ENCODE measurements at regions not wholly inside any gene's neighbourhood (a gene's known extent, or its start where the extent isn't known, plus 50 kb on each side); places are given as distances from the start of the nearest gene placed in this dataset.
"Not testable (repeated sequence)": the region's sequence is repeated elsewhere in the genome, so short reads cannot be mapped to it uniquely, and the experiment has no call there.

DNA sequence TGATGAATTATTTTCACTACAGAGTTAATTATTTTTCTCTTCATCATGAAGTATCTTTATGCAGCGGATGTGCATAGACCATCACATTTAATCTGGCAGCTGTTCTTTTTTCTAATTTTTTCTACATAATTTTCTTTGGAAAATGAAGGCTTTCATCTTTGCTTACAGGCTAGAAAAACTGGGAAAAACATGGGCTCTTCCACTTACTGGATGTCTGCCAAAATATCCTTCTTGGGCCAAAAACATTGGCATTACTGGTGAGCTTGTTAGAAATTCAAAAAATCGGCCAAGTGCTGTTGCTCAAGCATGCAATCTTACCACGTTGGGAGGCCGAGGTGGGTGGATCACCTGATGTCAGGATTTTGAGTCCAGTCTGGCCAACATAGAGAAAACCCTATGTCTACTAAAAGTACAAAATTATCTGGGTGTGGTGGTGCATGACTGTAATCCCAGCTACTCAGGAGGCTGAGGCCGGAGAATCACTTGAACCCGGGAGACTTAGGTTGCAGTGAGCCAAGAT, 176.8 kb downstream of the ZNF737 start:
- no peak for DNase-seq (ENCODE audit: low spot score)

DNA sequence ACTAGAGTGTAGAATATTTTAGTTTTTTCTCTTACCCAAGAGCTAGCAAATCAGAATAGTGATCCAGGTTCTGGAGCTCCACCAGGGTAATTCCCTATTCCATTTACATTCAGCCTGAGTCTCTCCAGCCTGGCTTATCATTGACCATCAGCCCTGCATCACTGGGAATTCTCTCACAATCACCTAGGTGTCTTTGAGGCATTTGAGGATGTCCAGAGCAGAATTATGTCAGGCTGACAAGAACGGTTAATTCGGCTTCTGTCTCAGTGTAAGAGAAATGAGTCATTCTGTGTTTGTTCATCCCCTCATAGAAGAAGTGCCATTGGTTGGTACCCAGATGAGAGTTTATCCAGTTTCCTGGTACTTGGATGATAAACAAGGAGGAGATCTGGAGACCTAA, 180.5 kb downstream of the ZNF737 start:
- no peak for DNase-seq (ENCODE audit: low spot score)

DNA sequence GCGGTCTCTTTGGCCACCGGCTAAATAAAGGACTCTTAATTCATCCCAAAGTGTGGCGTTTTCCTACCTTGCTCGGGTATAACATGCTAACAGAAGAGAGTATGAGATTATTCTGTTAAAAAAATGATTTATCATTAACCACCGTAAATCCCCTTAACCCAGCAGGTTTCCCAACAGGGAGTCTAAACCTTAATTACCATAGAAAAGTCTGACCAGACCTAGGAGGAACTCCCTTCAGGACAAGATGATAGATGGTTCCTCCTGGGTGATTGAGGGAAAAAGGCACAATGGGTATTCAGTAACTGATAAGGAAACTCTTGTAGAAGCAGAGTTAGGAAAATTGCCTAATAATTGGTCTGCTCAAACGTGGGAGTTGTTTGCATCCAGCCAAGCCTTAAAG, 193.7 kb downstream of the ZNF737 start:
- DNase-seq (ENCODE audit: low spot score): no peak

DNA sequence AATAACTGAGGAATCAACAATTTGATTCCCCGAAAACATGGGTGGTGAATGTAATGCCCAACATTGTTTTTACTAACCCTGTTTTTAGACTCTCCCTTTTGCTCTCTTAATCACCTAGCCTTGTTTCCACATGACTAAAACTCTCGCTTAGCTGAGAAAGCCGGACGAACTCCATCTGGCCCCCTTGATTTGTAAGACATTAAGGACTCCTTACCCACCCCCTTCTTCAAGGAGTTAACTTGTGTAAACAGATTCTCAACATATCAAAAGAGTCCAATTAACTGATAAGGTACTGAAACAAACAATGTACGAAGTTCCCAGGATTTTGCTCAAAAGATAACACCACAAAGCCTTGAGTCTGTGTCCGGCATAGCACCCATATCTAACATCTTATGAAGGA, 194.3 kb downstream of the ZNF737 start:
- not testable (repeated sequence) for DNase-seq (ENCODE audit: low spot score)

DNA sequence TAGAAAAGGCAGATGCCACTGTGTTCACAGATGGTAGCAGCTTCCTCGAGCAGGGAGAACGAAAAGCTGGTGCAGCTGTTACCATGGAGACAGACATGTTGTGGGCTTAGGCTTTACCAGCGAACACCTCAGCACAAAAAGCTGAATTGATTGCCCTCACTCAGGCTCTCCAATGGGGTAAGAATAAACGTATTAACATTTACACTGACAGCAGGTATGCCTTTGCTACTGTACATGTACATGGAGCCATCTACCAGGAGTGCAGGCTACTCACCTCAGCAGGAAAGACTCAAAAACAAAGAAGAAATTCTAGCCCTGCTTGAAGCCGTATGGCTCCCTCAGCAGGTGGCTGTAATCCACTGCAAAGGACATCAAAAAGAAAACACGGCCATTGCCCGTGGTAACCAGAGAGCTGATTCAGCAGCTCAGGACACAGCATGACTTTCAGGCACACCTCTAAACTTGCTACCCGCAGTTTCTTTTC, 197.7 kb downstream of the ZNF737 start:
- DNase-seq (ENCODE audit: low spot score): no peak

DNA sequence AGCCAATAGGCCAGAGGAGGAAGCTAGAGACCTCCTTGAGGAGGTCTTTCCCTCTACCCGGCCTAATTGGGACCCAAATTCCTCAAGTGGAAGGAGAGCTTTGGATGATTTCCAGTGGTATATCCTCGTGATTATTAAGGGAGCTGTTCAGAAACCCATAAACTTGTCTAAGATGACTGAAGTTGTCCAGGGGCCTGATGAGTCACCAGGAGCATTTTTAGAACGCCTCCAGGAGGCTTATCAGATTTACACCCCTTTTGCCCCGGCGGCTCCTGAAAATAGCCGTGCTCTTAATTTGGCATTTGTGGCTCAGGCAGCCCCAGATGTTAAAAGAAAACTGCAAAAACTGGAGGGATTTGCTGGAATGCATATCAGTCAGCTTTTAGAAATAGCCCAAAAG, 198.1 kb downstream of the ZNF486 start:
- DNase-seq (ENCODE audit: low spot score): no peak

DNA sequence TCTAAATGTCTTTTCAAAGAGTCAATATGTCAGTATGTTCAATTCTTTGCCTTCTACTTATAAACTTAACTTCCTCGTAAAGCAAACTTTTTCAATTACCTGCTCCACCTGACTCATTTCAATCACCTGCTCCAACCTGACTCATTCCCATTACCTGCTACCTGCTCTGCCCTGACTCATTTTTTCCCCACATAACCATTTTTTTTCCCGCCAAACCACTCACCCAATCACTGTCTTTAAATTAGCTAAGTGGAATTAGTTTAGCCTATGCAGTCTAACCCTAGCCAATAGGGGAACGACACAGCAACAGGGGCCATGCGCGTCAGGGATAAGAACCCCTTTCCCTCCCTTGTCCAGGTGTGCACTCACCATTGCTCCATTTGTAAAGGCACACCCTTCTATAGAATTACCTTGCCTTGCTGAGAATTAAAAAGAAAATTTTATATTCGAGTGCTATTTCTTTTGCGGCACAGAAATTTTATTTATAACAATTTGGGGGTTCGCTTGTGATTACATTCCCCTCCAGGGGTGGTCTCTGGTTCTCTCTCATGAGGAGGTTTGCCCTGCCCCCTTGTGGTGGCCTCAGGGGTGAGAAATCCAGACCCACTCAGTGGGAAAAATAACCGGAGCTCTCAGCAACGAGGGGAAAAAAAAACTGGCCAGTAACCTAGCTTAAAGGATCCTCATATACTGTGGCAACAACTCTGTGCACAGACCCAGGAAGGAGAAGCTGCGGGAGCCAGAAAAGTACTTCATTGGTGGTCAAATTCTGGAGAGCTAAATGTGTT, 193.1 kb downstream of the ZNF486 start:
- peak; percentile 46 for DNase-seq (ENCODE audit: low spot score)

DNA sequence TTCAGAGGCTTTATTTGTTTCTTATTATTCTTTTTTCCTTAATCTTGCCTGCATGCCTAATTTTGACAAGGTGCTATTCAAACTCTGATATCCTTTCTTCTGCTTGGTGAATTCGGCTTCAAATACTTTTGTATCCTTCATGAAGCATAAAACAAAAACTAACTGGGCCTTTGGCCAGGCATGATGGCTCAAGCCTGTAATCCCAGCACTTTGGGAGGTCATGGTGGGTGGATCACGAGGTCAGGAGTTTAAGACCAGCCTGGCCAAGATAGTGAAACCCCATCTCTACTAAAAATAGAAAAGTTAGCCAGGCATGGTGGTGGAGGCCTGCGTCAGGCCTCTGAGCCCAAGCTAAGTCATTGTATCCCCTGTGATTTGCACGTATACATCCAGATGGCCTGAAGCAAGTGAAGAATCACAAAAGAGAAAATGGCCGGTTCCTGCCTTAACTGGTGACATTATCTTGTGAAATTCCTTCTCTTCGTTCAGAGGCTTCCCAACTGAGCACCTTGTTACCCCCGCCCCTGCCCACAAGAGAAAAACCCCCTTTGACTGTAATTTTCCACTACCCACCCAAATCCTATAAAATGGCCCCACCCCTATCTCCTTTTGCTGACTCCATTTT, 191.9 kb downstream of the ZNF486 start:
- not testable (repeated sequence) for DNase-seq (ENCODE audit: low spot score)

DNA sequence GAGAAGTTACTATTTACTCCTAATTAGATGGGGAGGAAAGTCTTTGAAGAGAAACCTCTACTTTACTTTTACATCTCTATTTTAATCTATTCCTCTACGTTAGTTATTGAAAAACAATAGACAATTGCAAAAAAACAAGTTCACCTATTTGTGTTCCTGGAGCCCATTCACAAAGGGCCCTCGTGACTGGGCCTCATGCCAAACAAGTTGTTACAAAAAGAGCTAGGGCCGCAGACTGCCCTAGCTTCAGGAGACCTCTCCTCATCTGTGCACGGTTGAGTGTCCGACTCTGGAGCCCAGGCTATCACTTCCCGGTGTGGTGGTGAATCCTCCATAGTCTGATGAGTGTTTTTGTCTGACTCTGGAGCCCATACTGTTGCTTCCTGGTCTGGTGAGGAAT, 190.9 kb downstream of the ZNF486 start:
- DNase-seq (ENCODE audit: low spot score): no peak

DNA sequence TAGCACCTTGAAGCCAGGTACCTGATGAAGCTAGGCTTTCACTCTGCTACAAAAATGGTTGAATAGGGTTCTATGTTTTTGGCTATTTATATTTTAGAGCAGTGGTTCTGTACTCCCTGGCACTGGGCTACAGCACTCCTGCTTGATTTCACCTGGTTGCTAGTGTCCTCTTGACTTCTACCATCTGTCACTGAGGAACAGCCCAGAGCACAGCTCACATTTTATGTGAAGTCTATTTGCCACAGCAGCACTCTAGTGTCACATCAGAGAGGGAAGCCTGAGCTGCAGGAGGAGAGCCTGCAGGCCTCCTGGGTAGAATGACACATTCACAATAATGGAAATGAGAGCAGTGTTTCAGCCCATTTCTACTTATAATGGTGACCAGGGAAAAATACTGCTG, 184.2 kb downstream of the ZNF486 start:
- DNase-seq (ENCODE audit: low spot score): peak; percentile 48

DNA sequence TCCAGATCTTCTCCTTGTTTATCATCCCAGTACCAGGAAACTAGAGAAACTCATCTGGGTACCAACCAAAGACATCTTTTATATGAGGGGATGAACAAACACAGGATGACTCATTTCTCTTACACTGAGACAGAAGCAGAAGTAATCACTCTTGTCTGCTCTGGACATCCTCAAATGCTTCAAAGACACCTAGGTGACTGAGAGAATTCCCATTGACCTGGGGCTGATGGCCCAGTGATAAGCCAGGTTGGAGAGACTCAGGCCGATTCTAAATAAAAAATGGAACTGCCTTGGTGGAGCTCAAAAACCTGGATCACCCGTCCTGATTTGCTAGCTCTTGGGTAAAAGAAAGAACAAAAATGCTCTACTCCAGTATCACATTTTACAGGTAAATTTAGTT, 182.2 kb downstream of the ZNF486 start:
- DNase-seq (ENCODE audit: low spot score): no peak

DNA sequence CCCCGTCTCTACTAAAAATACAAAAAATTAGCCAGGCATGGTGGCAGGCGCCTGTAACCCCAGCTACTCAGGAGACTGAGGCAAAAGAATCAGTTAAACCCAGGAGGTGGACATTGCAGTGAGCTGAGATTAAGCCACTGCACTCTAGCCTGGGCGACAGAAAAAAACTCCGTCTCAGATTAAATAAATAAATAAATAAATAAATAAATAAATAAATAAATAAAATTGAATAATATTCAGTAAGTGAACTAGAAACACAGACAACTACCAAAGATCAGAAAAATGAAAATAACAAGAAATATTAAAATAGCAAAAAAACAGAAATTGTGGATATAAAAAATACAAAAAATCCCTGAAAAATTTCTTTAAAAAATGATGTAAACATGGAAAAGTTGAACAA, 172.4 kb downstream of the ZNF486 start:
- DNase-seq (ENCODE audit: low spot score): no peak

DNA sequence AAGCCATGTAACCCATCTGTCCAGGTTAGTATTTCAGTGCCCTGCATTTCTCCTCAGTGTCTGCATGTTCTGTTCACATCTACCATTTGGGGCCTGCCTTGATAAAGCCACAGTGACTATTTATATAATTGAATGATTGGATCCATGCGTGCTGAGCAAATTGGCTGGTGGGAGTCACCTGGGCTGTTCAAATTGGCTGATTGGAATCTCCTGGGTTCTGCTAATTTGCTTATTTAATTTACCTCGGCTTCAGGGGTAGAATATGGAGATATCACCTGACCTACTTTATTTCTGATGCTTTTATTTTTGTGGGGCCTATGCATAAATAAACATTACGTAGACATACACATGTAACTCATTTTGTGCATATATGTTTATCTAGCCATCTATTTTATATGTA, 167.7 kb downstream of the ZNF486 start:
- no peak for DNase-seq (ENCODE audit: low spot score)

DNA sequence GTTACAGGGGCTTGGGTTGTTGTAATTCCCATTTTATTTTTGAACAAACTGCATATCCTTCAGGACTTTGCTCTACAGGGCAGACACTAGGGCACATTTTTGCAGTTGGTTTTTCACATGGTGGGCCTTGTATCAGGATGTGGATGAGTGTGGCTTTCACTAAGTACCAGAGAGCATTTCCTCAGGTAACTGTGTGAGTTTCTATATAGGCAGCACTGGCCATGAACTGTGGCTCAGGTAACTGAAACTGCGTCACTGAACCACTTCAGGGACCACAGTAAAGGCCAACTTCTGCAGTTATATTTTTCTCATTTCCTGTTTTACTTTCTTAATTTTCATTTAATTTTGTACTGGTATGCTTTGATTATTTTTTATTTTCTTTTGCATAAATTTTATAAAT, 166.5 kb downstream of the ZNF486 start:
- DNase-seq (ENCODE audit: low spot score): no peak

DNA sequence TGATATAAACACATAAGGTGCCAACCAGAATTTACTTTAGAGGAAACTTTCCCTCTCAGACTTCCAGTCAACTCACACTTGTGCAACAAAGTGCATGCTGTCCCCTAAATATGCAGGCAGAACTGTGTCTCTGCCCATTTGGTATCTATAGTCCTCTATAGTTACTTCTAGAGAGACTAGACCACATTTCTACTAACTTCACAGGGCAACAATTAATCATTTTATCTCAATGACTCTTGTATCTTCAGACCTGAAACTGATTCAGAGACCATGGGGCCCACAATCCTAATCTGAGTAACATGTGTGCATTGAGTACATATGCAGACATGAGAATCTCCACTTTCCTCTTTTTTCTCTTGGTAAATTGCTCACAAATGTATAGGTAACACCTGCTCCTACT, 158.1 kb downstream of the ZNF486 start:
- DNase-seq (ENCODE audit: low spot score): no peak

DNA sequence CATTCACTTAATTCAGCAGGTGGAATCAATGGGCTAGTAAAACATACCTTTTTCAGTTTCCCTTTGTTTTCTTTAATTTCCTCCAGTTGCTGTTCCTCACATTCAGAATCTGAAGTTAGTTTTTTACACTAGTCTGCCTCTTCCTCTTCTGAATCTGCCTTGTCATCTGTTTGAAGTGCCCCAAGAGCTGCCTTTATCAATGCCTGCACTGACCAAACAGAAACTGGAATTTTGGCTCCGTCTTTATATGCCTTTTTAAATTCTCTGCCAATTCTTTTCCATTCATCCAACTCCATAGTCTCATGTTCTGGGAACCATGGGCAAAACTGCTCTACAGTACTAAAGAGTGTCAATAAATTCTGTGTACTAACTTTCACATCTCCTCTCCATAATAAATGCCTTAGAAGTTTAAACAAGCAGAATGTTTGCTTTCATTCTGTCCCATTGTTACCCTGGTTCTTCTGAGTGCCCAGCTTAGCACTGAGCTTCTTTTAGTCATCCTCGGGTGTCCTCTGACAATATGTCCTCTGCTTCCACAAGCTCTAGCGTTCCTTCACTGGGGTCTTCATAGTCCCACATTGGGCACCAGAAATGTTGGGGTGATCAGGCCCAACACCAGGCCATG, 154.2 kb downstream of the ZNF486 start:
- peak; percentile 12 for DNase-seq (ENCODE audit: low spot score)

DNA sequence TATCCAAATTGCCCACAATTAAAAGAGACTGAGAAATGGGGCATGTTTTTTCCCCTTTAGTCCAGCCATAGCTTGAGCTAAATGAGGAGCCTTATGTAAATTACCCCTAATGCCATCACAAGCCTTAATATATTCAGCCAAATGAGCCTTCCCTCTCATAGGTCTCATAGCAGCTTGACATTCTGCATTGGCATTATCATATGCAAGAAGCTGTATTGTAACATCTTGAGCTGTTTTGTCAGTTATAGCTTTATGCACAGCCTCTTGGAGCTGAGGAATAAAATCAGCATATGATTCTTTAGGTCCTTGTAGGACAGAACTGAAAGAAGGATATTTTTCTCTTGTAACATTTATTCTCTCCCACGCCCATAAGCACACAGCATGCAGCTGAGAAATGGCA, 153.2 kb downstream of the ZNF486 start:
- no peak for DNase-seq (ENCODE audit: low spot score)

DNA sequence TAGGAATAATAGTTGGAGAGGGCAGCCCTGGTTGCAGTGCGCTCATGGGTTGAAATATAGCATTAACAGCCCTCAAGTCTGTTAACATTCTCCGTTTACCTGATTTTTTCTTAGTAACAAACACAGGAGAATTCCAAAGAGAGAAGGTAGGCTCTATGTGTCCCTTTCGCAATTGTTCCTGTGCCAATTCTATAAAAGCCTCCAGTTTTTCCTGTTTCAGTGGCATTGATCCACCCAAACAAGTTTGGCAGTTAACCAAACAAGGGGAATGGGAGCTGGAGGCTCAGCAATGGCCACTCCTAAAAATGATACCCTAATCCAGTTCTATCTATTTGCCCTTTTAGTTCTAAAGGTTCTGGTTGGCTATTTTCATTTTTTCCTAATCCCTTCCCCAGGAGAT, 151.6 kb downstream of the ZNF486 start:
- no peak for DNase-seq (ENCODE audit: low spot score)

DNA sequence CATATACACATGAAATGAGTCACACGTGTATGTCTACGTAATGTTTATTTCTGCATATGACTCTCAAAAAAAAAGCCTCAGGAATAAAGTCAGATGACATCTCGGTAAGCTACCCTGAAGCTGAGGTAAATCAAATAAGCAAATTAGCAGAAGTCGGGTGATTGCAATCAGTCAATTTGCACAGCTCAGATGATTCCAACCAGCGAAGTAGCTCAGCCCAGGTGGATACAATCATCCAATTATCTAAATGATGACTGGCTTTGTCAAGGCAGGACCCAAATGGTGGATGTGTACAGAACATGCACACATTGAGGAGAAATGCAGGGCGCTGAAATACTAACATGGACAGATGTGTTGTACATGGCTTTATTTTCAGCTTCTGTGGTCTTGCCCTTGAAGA, 148.5 kb downstream of the ZNF486 start:
- DNase-seq (ENCODE audit: low spot score): no peak

DNA sequence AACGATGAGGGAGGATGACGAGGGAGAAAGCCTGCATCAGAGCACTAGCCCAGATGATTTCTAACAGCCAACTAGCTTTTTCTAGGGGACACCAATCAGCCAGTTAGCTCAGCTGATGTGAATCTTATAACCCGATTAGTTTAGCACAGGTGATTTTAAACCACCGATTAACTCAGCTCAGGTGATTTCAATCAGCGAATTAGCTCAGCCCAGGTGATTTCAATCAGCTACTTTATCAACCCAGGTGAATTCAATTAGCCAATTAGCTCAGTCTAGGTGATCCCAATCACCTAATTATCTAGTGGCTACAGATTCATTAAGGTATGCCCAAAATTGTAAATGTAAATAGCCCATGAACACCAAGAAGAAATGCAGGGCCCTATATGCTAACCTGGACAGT, 146.9 kb downstream of the ZNF486 start:
- no peak for DNase-seq (ENCODE audit: low spot score)

DNA sequence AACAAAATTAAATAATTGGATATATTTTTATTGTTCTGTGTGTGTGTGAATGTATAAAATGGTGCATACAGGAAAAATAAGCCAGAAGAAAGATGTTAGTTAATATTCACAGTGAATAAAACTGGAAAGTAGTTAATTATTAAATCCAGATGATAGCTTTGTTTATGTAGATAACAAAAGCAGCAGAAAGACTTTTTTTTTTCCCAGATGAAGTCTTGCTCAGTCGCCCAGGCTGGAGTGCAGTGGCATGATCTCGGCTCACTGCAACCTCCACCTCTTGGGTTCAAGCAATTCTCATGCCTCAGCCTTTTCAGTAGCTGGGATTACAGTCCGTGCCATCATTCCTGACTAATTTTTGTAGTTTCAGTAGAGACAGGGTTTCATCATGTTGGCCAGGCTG, 140.1 kb downstream of the ZNF486 start:
- no peak for DNase-seq (ENCODE audit: low spot score)

DNA sequence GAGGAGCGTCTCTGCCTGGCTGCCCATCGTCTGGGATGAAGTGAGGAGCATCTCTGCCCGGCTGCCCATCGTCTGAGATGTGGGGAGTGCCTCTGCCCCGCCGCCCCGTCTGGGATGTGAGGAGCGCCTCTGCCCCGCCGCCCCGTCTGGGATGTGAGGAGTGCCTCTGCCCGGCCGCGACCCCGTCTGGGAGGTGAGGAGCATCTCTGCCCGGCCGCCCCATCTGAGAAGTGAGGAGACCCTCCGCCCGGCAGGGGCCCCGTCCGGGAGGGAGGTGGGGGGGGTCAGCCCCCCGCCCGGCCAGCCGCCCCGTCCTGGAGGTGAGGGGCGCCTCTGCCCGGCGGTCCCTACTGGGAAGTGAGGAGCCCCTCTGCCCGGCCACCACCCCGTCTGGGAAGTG, 129.3 kb downstream of the ZNF486 start:
- not testable (repeated sequence) for DNase-seq (ENCODE audit: low spot score)

DNA sequence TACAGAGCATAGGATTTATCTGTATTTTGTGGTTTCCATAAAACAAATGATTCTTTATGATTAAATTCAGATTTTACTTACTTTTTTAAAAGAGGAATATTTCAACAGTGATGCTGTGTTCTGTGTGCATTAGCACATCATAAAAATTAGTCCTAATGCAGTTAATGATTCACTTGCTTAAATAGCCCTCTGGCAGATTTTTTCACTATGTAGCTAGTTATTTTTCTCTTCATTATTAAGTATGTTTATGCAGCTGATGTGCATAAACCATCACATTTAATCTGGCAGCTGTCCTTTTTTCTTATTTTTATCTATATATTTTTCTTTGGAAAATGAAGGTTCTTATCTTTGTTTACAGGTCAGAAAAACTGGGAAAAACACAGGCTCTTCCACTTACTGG, 127.2 kb downstream of the ZNF486 start:
- no peak for DNase-seq (ENCODE audit: low spot score)
